ENCODE measurements at regions not wholly inside any gene's neighbourhood (a gene's known extent, or its start where the extent isn't known, plus 50 kb on each side); places are given as distances from the start of the nearest gene placed in this dataset.

GRCh38 chr1:5650283-5651026 lies 341.8 kb downstream of the NPHP4 start:
- Histone ChIP-seq H3K9me3 (ENCODE audit: control insufficient read depth in 2 of 2, insufficient read depth in 1 of 2, low read length in 1 of 2) (no peaks in the 10 kb centered on the region), H3K4me3 (ENCODE audit: low read length in 2 of 2) (no peak overlapping the region)

GRCh38 chr1:5649795-5650194 lies 342.4 kb downstream of the NPHP4 start:
- H3K4me1 ChIP-seq (ENCODE audit: control insufficient read depth in 2 of 2, insufficient read depth in 2 of 2, low read length in 2 of 2): no peaks in the 10 kb centered on the region
- no peaks in the 10 kb centered on the region for H3K36me3 ChIP-seq (ENCODE audit: control insufficient read depth in 2 of 2, insufficient read depth in 2 of 2, low read length in 1 of 2)
- H3K4me3 ChIP-seq (ENCODE audit: low read length in 2 of 2): no peak overlapping the region
- no peaks in the 10 kb centered on the region for H3K27me3 ChIP-seq (ENCODE audit: control insufficient read depth in 2 of 2, insufficient read depth in 1 of 2, low read length in 1 of 2)
- no peak for DNase-seq (ENCODE audit: low read depth in 6 of 9, low spot score in 9 of 9)
- H3K27ac ChIP-seq (ENCODE audit: low read depth in 1 of 2, low read length in 1 of 2): no peak overlapping the region
- 90% methylated on average over 5 of the region's 5 CpGs for WGBS
- no peaks in the 10 kb centered on the region for H3K9me3 ChIP-seq (ENCODE audit: control insufficient read depth in 2 of 2, insufficient read depth in 1 of 2, low read length in 1 of 2)

More at GRCh38 chr1:5650283-5651026, 341.8 kb downstream of the NPHP4 start:
- no peak for DNase-seq (ENCODE audit: low read depth in 6 of 9, low spot score in 9 of 9)
- Histone ChIP-seq H3K4me1 (ENCODE audit: control insufficient read depth in 2 of 2, insufficient read depth in 2 of 2, low read length in 2 of 2) (no peaks in the 10 kb centered on the region), H3K27ac (ENCODE audit: low read depth in 1 of 2, low read length in 1 of 2) (no peak overlapping the region), H3K36me3 (ENCODE audit: control insufficient read depth in 2 of 2, insufficient read depth in 2 of 2, low read length in 1 of 2) (no peaks in the 10 kb centered on the region), H3K27me3 (ENCODE audit: control insufficient read depth in 2 of 2, insufficient read depth in 1 of 2, low read length in 1 of 2) (no peaks in the 10 kb centered on the region)
- WGBS: 93% methylated on average over 22 of the region's 22 CpGs

- Histone ChIP-seq H3K4me1 (ENCODE audit: control insufficient read depth in 2 of 2, insufficient read depth in 2 of 2, low read length in 2 of 2) (no peaks in the 10 kb centered on the region), H3K27ac (ENCODE audit: low read depth in 1 of 2, low read length in 1 of 2) (no peak overlapping the region), H3K36me3 (ENCODE audit: control insufficient read depth in 2 of 2, insufficient read depth in 2 of 2, low read length in 1 of 2) (no peaks in the 10 kb centered on the region), H3K9me3 (ENCODE audit: control insufficient read depth in 2 of 2, insufficient read depth in 1 of 2, low read length in 1 of 2) (no peaks in the 10 kb centered on the region), H3K27me3 (ENCODE audit: control insufficient read depth in 2 of 2, insufficient read depth in 1 of 2, low read length in 1 of 2) (no peaks in the 10 kb centered on the region), H3K4me3 (ENCODE audit: low read length in 2 of 2) (no peak overlapping the region)
- no peak for DNase-seq (ENCODE audit: low read depth in 6 of 9, low spot score in 9 of 9)
- 85% methylated on average over 4 of the region's 4 CpGs for WGBS
Observed at GRCh38 chr1:5649166-5649551, 343.1 kb downstream of the NPHP4 start.

- H3K27me3 ChIP-seq (ENCODE audit: control insufficient read depth in 2 of 2, insufficient read depth in 1 of 2, low read length in 1 of 2): no peaks in the 10 kb centered on the region
- no peak overlapping the region for H3K27ac ChIP-seq (ENCODE audit: low read depth in 1 of 2, low read length in 1 of 2)
- H3K4me3 ChIP-seq (ENCODE audit: low read length in 2 of 2): no peak overlapping the region
- 84% methylated on average over 10 of the region's 10 CpGs for WGBS
- no peaks in the 10 kb centered on the region for H3K36me3 ChIP-seq (ENCODE audit: control insufficient read depth in 2 of 2, insufficient read depth in 2 of 2, low read length in 1 of 2)
- H3K4me1 ChIP-seq (ENCODE audit: control insufficient read depth in 2 of 2, insufficient read depth in 2 of 2, low read length in 2 of 2): no peaks in the 10 kb centered on the region
- no peaks in the 10 kb centered on the region for H3K9me3 ChIP-seq (ENCODE audit: control insufficient read depth in 2 of 2, insufficient read depth in 1 of 2, low read length in 1 of 2)
- DNase-seq (ENCODE audit: low read depth in 6 of 9, low spot score in 9 of 9): no peak
Observed at GRCh38 chr1:5648410-5649165, 343.6 kb downstream of the NPHP4 start.

- no peaks in the 10 kb centered on the region for H3K36me3 ChIP-seq (ENCODE audit: control insufficient read depth in 2 of 2, insufficient read depth in 2 of 2, low read length in 1 of 2)
- no peaks in the 10 kb centered on the region for H3K4me1 ChIP-seq (ENCODE audit: control insufficient read depth in 2 of 2, insufficient read depth in 2 of 2, low read length in 2 of 2)
- H3K27me3 ChIP-seq (ENCODE audit: control insufficient read depth in 2 of 2, insufficient read depth in 1 of 2, low read length in 1 of 2): no peaks in the 10 kb centered on the region
- H3K4me3 ChIP-seq (ENCODE audit: low read length in 2 of 2): no peak overlapping the region
- WGBS: 76% methylated on average over 7 of the region's 7 CpGs
- DNase-seq (ENCODE audit: low read depth in 6 of 9, low spot score in 9 of 9): no peak
- no peaks in the 10 kb centered on the region for H3K9me3 ChIP-seq (ENCODE audit: control insufficient read depth in 2 of 2, insufficient read depth in 1 of 2, low read length in 1 of 2)
- no peak overlapping the region for H3K27ac ChIP-seq (ENCODE audit: low read depth in 1 of 2, low read length in 1 of 2)
Observed at GRCh38 chr1:5647234-5647633, 345.0 kb downstream of the NPHP4 start.

DNA sequence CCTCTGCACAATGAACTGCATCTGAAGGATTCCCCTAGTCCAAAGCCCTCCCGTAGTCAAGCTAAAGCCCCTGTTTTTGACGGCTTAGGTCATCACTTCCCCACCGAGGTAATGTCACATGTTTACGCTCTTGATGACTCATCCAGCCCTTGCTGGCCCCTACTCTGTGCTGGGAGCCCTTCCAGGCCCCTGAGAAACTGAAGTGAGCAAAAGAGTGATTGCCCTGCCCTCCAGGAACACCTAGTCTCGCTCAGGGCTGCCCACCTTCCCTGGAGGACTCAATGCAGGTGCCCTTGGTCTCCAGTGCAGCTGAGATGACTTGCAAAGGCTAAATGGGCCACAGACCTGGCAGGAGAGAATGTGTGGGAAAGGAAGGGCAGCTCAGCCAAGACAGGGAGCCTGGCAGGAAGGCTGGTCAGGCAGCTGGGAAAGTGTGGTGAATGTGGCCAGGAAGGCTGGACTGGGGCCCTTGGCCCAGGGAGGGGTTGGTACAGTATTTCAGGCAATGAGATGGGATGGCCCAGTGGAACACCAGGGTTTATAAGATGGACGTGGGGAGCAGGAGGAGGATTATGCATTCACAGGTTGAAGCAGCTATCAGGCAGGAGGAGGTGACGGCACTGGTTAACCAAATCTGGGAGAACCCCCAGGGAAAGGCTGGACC lies 345.6 kb downstream of the NPHP4 start:
- Histone ChIP-seq H3K36me3 (ENCODE audit: control insufficient read depth in 2 of 2, insufficient read depth in 2 of 2, low read length in 1 of 2) (no peaks in the 10 kb centered on the region), H3K27me3 (ENCODE audit: control insufficient read depth in 2 of 2, insufficient read depth in 1 of 2, low read length in 1 of 2) (no peaks in the 10 kb centered on the region), H3K27ac (ENCODE audit: low read depth in 1 of 2, low read length in 1 of 2) (no peak overlapping the region), H3K4me3 (ENCODE audit: low read length in 2 of 2) (no peak overlapping the region), H3K4me1 (ENCODE audit: control insufficient read depth in 2 of 2, insufficient read depth in 2 of 2, low read length in 2 of 2) (no peaks in the 10 kb centered on the region), H3K9me3 (ENCODE audit: control insufficient read depth in 2 of 2, insufficient read depth in 1 of 2, low read length in 1 of 2) (no peaks in the 10 kb centered on the region)
- WGBS: 57% methylated on average over 7 of the region's 7 CpGs
- no peak for DNase-seq (ENCODE audit: low read depth in 6 of 9, low spot score in 9 of 9)

DNA sequence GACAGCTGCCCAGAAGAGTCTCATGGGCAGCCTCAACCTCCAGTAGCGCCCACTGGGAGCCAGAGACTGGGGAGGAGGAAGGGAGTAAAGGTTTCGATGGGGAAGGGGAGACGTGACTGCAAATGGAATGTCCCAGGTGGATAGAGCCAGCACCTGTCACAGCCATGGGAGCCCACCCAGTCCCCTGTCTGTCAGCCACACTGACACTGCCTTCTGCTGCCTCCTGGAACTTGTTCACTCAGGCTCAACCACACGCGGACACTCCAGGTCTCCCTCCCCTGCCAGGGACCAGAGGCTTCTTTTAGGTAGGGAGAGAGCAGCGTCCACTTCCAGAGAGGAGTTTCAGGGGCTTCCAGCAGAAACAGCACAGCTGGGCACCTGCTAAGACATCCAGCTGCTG lies 346.3 kb downstream of the NPHP4 start:
- Histone ChIP-seq H3K27ac (ENCODE audit: low read depth in 1 of 2, low read length in 1 of 2) (no peak overlapping the region), H3K27me3 (ENCODE audit: control insufficient read depth in 2 of 2, insufficient read depth in 1 of 2, low read length in 1 of 2) (no peaks in the 10 kb centered on the region), H3K4me3 (ENCODE audit: low read length in 2 of 2) (no peak overlapping the region), H3K36me3 (ENCODE audit: control insufficient read depth in 2 of 2, insufficient read depth in 2 of 2, low read length in 1 of 2) (no peaks in the 10 kb centered on the region), H3K9me3 (ENCODE audit: control insufficient read depth in 2 of 2, insufficient read depth in 1 of 2, low read length in 1 of 2) (no peaks in the 10 kb centered on the region), H3K4me1 (ENCODE audit: control insufficient read depth in 2 of 2, insufficient read depth in 2 of 2, low read length in 2 of 2) (no peaks in the 10 kb centered on the region)
- DNase-seq (ENCODE audit: low read depth in 6 of 9, low spot score in 9 of 9): no peak
- WGBS: 73% methylated on average over 6 of the region's 6 CpGs

GRCh38 chr1:5645135-5645399 lies 347.2 kb downstream of the NPHP4 start:
- Histone ChIP-seq H3K4me1 (ENCODE audit: control insufficient read depth in 2 of 2, insufficient read depth in 2 of 2, low read length in 2 of 2) (no peaks in the 10 kb centered on the region), H3K4me3 (ENCODE audit: low read length in 2 of 2) (no peak overlapping the region), H3K27me3 (ENCODE audit: control insufficient read depth in 2 of 2, insufficient read depth in 1 of 2, low read length in 1 of 2) (no peaks in the 10 kb centered on the region), H3K36me3 (ENCODE audit: control insufficient read depth in 2 of 2, insufficient read depth in 2 of 2, low read length in 1 of 2) (no peaks in the 10 kb centered on the region), H3K27ac (ENCODE audit: low read depth in 1 of 2, low read length in 1 of 2) (no peak overlapping the region), H3K9me3 (ENCODE audit: control insufficient read depth in 2 of 2, insufficient read depth in 1 of 2, low read length in 1 of 2) (no peaks in the 10 kb centered on the region)
- WGBS: 68% methylated on average over 5 of the region's 5 CpGs
- DNase-seq (ENCODE audit: low read depth in 6 of 9, low spot score in 9 of 9): no peak

All from thymus (tissue), 11 donors.